ENCODE measurements at regions not wholly inside any gene's neighbourhood (a gene's known extent, or its start where the extent isn't known, plus 50 kb on each side); places are given as distances from the start of the nearest gene placed in this dataset.

- no peak for TF ChIP-seq CTCF (IDR thresholded peaks at IDR 0.05; ENCODE audit: insufficient read depth, low read depth, low read length)
- no peak for TF ChIP-seq EZH2 (IDR thresholded peaks at IDR 0.05; ENCODE audit: insufficient read depth, low read length)
Measured at GRCh38 chr1:113278777-113279176, 111.5 kb upstream of the MAGI3 start.
